ENCODE measurements at regions not wholly inside any gene's neighbourhood (a gene's known extent, or its start where the extent isn't known, plus 50 kb on each side); places are given as distances from the start of the nearest gene placed in this dataset.

DNA sequence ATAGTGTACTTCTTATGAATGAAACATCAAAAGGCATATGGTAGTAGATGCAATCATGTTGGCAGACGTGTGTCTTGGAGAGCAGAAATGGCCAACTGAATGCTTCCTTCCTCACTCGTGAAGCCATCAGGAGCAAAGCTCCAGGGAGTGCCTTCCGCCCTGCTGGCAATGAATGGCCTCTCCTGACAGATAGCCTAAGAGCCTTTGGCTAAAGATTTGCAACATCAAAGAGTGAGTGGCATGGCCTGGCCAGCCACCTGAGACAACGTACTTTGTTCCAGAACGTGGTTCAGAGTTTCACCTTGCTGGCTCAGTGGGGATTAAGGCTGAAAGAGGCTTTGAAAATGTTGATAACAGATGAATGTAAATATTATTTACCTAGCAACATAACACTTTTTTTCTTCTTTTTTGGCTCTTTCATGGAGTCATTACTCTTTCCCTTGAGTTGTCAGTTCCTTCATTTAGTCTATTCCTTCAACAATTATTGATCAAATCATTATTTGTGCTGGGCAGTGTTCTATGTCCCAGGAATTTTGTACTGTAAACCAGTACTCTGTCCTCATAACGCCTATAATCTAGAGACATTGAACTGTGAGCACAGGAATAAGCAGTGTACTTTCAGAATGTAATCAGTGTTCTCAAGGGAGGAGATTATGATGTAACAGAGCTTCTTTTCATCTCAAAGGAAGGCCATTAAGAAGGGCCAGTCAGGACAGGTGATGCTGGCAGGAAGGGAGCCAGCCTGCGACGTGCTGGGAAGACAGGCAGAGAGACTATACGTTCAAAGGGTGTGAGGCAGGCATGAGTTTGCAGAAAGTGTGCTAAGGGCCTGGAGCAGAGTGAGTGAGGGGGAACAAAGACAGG lies 59.4 kb upstream of the SH3RF3 start:
- Histone ChIP-seq H4K20me1 (replicated peaks; ENCODE audit: control insufficient read depth, insufficient read depth, low read length) (no peaks in the 10 kb centered on the region), H3K79me2 (ENCODE audit: control insufficient read depth, insufficient read depth, low read length) (no peaks in the 10 kb centered on the region), H3K9ac (ENCODE audit: insufficient read depth in 1 of 2, low read depth in 2 of 2, low read length in 2 of 2) (no peak overlapping the region), H3K27me3 (ENCODE audit: control insufficient read depth in 2 of 2, insufficient read depth in 2 of 2, low read length in 2 of 2) (peaks cover 11 to 26% of the 10 kb centered on the region in 2 experiments; a peak in 4 of 5 replicates), H3K4me2 (ENCODE audit: insufficient read depth, low read length) (no peak overlapping the region), H3K4me1 (replicated peaks in 1 of 2; ENCODE audit: control insufficient read depth in 2 of 2, insufficient read depth in 2 of 2, low read length in 2 of 2) (no peaks in the 10 kb centered on the region), H3K27ac (ENCODE audit: extremely low read depth, low read depth, low read length) (no peak overlapping the region), H3K36me3 (ENCODE audit: control insufficient read depth, insufficient read depth, low read length) (no peaks in the 10 kb centered on the region), H2AFZ (ENCODE audit: low read depth, low read length) (no peak overlapping the region), H3K9me3 (replicated peaks; ENCODE audit: control insufficient read depth, insufficient read depth, low read depth, low read length) (no peaks in the 10 kb centered on the region), H3K9me1 (ENCODE audit: control insufficient read depth, insufficient read depth, low read length) (no peaks in the 10 kb centered on the region), H3K4me3 (no peak overlapping the region)
- in situ Hi-C loops (cut with MboI) (no loop called here), intact Hi-C loops (cut with micrococcal nuclease) (no loop called here)
- FAIRE-seq (no peak), DNase-seq (ENCODE audit: extremely low read depth in 1 of 4, low spot score in 3 of 4) (no peak), ATAC-seq (no peak)
- 2% methylated on average over 9 of the region's 9 CpGs for WGBS (ENCODE audit: insufficient coverage, low coverage, missing lambda C conversion rate)
- no TSS peak for BruUV-seq (replicated peaks)
- POLR2A ChIA-PET, result interaction anchor here (0.6 kb wide), 2 partner anchors 218 to 559 kb away, joined by 3 read pairs; no protein-coding TSS in a partner anchor
- CTCF ChIA-PET (ENCODE audit: low intra/inter-chr PET ratio), result no interaction called here
- no peak for TF ChIP-seq ZBTB7A (IDR thresholded peaks at IDR 0.05; ENCODE audit: borderline replicate concordance, control insufficient read depth, low read depth, low read length)
- TF ChIP-seq FOXJ2 (tag; IDR thresholded peaks at IDR 0.05), result no peak
- TF ChIP-seq, protein P1, sequence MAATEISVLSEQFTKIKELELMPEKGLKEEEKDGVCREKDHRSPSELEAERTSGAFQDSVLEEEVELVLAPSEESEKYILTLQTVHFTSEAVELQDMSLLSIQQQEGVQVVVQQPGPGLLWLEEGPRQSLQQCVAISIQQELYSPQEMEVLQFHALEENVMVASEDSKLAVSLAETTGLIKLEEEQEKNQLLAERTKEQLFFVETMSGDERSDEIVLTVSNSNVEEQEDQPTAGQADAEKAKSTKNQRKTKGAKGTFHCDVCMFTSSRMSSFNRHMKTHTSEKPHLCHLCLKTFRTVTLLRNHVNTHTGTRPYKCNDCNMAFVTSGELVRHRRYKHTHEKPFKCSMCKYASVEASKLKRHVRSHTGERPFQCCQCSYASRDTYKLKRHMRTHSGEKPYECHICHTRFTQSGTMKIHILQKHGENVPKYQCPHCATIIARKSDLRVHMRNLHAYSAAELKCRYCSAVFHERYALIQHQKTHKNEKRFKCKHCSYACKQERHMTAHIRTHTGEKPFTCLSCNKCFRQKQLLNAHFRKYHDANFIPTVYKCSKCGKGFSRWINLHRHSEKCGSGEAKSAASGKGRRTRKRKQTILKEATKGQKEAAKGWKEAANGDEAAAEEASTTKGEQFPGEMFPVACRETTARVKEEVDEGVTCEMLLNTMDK (IDR thresholded peaks at IDR 0.05; ENCODE audit: borderline replicate concordance, insufficient read depth, low read depth, low read length, poor library complexity, severe bottlenecking), result no peak
- TF ChIP-seq, protein P2, sequence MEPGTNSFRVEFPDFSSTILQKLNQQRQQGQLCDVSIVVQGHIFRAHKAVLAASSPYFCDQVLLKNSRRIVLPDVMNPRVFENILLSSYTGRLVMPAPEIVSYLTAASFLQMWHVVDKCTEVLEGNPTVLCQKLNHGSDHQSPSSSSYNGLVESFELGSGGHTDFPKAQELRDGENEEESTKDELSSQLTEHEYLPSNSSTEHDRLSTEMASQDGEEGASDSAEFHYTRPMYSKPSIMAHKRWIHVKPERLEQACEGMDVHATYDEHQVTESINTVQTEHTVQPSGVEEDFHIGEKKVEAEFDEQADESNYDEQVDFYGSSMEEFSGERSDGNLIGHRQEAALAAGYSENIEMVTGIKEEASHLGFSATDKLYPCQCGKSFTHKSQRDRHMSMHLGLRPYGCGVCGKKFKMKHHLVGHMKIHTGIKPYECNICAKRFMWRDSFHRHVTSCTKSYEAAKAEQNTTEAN (CRISPR knock-in tag; IDR thresholded peaks at IDR 0.05), result no peak
- TF ChIP-seq, protein P3, sequence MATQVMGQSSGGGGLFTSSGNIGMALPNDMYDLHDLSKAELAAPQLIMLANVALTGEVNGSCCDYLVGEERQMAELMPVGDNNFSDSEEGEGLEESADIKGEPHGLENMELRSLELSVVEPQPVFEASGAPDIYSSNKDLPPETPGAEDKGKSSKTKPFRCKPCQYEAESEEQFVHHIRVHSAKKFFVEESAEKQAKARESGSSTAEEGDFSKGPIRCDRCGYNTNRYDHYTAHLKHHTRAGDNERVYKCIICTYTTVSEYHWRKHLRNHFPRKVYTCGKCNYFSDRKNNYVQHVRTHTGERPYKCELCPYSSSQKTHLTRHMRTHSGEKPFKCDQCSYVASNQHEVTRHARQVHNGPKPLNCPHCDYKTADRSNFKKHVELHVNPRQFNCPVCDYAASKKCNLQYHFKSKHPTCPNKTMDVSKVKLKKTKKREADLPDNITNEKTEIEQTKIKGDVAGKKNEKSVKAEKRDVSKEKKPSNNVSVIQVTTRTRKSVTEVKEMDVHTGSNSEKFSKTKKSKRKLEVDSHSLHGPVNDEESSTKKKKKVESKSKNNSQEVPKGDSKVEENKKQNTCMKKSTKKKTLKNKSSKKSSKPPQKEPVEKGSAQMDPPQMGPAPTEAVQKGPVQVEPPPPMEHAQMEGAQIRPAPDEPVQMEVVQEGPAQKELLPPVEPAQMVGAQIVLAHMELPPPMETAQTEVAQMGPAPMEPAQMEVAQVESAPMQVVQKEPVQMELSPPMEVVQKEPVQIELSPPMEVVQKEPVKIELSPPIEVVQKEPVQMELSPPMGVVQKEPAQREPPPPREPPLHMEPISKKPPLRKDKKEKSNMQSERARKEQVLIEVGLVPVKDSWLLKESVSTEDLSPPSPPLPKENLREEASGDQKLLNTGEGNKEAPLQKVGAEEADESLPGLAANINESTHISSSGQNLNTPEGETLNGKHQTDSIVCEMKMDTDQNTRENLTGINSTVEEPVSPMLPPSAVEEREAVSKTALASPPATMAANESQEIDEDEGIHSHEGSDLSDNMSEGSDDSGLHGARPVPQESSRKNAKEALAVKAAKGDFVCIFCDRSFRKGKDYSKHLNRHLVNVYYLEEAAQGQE (IDR thresholded peaks at IDR 0.05; ENCODE audit: borderline replicate concordance), result no peak
- TF ChIP-seq, protein P3 (CRISPR knock-in tag; IDR thresholded peaks at IDR 0.05; ENCODE audit: low read depth), result no peak
- TF ChIP-seq, protein P4, sequence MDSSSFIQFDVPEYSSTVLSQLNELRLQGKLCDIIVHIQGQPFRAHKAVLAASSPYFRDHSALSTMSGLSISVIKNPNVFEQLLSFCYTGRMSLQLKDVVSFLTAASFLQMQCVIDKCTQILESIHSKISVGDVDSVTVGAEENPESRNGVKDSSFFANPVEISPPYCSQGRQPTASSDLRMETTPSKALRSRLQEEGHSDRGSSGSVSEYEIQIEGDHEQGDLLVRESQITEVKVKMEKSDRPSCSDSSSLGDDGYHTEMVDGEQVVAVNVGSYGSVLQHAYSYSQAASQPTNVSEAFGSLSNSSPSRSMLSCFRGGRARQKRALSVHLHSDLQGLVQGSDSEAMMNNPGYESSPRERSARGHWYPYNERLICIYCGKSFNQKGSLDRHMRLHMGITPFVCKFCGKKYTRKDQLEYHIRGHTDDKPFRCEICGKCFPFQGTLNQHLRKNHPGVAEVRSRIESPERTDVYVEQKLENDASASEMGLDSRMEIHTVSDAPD (CRISPR knock-in tag; IDR thresholded peaks at IDR 0.05), result no peak
